GM19468 (cell line): ENCODE measurements at regions not wholly inside any gene's neighbourhood (a gene's known extent, or its start where the extent isn't known, plus 50 kb on each side); places are given as distances from the start of the nearest gene placed in this dataset.

Experiments used
- ATAC-seq: cut with Tn5 transposase; IDR thresholded peaks from one replicate; pipeline ENCODE4 v1.9.1; 2021; ENCODE audit warnings: mild to moderate bottlenecking, moderate library complexity, moderate number of reproducible peaks; ENCODE audit not compliant: unreplicated experiment; ENCODE audit errors: extremely low read depth

DNA sequence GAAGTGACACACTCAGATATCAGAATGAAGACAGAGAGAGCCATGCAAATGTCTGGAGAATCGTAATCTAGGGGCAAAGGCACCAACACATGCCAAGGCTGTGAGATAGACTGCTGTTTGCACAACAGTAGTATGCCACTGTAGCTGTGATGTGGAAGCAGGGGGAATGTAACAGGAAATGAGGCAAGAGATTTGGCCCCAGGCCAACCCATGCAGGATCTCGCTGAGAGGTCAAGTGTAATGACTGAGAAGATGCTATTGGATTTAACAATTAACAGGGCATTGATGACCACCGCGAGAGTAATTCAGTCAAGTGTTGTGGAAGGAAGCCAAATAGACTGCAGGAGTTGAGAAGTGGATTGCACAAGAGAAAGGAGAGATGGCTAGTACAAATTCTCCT is 107.3 kb upstream of the ST6GALNAC5 start:
- ATAC-seq: no peak

DNA sequence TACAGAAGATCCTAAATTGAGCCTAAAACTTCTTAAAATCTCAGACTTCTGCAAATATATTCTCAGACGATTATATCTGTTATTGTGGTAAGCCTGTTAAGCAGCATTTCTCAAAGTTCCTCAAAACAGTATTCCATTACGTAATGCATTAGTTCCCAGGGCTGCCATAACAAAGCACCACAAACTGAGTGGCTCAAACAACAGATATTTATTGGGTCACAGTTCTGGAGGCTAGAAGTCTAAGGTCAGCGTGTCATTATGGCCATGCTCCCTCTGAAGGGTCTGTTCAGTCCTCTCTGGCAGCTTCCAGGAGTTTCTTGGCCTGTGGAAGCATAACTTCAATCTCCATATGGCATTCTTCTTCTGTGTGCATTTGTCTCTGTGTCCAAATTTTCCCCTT is 103.5 kb upstream of the ST6GALNAC5 start:
- ATAC-seq: no peak

DNA sequence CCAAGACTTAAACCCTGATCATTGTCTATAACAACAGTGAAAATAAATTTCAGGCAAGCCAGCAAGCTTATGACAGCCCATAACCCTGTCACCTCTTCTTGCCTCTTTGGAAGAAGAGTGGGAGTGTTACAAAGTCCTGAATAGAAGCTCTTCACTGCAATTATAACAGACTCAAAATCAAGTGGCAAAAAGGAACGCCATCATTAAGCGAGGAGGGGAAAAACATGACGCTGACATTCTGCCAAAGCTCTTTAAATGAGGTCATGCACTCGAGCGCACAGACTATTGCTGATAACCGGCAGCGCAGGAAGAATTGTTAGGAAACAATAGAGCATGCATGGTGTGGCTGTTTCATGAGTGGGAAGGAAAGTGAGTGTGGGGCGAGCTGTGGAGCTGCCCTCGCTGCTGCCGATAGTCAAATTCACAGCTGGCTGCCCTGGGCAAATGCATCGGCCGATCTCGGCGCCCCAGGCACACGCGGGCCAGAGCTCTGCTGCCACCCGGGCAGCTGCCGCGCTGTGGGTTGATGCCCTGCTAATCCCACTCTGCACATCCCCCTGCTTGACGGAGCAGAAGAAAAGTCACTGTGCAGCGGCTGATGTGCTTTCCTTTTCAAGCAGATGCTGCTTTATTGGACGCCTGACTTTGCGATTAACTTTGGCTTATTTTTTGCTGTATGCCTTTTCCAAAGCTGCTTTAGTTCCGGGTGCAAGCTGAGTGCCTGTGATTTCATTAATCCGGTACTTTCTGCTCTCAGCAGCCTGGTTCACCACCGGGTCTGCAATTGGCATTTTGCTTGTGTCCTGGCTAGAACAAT is 102.4 kb upstream of the ST6GALNAC5 start:
- no peak for ATAC-seq

DNA sequence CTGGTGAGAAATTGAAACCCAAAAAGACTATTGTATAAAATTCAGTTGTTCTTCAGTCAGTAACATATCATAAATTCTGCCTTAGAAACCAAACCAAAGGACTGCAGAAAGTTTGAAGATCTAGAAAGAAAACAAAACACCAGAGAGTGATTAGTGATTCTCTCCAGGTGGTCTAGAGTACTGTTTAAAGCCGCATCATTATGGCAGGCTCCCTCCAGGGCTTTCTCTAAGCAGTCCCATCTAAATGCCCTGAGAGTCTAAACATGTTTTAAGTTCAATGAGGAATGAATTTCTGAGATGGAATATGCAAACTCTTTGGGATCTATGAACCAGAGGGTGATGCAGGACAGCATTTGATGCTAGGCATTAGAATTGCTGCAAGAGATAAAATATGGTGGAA is 100.9 kb upstream of the ST6GALNAC5 start:
- ATAC-seq: no peak

DNA sequence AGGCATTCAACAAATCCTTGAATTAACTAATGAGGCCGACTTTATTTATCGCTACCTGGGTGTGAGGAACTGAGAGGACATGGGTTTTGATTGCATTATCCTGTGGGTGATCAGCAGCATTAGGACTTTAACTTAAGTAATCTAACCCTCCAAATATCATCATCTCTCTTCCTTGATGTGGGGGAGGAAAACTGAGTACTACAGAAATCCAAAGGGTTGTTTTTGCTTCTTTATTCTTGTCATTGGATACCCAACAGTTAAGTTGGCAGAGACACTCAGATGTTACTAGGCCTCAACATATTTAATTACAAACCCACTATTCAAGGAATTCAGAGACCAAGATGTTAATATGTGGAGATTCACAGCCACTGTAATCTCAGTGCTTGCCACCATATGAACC is 97.4 kb upstream of the ST6GALNAC5 start:
- no peak for ATAC-seq

DNA sequence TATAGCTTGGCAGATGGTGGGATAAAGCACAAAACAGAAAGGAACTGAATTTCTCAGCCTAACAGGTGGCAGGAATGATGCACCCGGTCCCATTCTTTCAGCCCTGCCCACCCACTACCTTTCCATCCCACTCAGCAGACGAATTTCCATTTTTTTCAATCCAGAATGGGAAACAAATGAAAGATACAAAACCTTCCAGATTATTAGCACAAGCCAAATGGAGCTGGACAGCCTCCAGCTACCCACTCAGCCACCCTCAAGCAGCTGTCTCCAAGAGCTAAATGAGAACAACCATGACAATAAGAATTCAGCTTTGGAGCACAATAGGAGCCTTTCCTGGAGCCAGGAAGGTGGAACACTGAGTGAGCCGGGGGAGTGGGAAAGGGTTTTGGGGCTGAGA is 96.3 kb upstream of the ST6GALNAC5 start:
- no peak for ATAC-seq

DNA sequence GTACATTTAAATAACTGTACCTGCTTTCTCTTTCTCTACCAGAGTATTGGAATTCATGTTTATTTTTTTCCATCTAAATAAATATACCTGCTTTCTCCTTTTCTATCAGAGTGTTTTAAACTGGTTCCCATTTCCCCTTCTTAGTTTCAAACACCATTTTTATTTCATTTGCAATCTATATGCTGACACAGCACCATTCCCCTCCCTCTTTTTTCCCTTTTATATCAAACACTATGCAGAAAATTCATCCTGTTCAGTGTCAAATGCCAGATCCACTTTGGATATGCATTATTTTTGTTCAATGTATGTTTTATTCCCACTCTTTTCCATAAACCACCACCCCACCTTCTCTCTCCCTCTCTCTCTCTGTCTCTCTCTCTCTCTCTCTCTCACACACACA is 85.8 kb upstream of the ST6GALNAC5 start:
- no peak for ATAC-seq

DNA sequence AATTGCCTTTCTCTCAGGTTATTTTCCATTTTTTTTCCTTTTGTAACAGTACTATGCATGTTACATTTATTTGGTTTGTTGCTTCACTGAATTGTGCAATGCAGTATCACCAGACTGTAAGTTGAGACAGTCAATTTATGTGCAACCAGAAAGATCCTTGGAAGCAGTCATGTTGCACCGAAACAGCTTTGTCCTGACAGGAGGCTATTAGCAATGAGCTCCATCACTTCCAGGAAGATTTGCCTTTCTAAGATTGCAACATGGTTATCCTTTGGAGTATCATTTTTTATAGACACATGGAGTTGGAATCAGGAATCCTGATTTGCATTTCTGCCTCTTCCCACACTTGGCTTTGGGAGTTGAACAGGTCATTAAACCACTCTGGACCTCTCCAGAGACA is 84.5 kb upstream of the ST6GALNAC5 start:
- ATAC-seq: no peak

DNA sequence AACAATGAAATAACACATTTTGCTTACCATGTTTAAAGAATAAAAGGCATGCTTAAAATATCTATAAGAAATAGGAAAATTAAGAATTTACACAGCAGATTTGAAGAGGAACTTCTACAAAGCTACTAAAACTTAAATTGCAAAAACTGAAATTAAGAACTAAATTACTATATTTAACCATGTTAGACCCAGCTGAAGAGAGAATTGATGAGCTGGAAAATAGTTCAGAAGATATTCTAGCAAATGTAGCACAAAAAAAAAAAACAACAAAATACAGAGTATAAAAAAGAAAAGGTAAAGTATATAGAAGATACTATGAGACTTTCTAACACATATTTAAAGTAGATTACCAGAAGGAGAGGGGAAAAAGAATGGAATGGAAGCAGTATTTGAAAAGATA is 82.8 kb upstream of the ST6GALNAC5 start:
- no peak for ATAC-seq

DNA sequence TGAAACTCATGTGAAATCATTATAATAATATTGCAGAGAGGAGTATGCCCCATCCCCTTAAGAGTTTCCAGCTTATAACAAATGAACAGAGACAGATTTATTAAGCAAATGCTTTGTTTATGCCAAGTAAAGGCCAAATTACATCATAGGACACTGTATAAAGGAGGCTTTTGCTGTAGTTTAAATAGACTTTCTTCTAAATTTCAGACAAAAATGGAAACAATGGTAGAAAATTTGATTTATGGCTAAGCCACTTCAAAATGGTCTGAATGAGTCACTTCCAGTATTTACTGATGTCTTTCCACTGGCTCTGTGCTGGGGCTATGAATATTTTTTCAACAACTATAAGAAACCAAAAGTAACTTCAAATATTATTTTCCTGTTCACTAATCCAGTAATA is 81.1 kb upstream of the ST6GALNAC5 start:
- no peak for ATAC-seq

DNA sequence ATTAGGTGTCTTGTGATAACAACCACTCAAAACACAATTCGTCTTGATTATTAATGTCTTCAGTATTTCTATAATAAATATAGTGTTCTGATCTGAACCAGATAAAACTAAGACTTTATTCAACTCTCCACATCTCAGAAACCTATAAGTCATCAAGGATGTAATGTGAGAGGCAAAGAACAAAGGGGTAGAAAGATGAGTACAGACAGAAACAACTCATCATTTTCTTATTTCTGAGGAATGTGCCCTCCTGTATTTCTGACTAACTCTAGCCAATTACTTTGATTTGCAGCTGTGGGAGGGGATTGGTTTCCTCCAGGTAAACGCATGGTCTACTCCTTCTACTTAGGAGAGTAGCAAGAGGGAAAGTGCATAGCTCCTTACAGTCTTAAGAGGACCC is 73.7 kb upstream of the ST6GALNAC5 start:
- ATAC-seq: no peak

DNA sequence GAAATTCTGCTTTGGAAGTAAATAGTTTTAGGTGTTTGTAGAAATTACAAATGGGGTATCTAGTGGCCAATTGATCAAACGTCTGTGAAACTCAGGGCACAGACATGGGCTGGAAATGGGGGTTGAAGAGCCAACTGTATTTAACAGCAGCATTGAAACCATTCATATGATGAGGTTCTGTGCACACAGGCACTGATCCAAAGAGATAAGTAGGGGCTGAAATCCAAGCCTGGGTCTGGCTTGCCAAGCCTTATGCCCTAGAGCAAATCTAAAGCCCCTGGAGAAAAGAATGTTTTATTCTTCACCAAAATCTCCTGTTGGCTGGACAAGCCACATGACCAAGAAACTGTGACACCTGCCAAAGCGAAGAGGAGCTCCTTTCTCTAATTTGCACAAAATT is 67.6 kb upstream of the ST6GALNAC5 start:
- ATAC-seq: no peak

DNA sequence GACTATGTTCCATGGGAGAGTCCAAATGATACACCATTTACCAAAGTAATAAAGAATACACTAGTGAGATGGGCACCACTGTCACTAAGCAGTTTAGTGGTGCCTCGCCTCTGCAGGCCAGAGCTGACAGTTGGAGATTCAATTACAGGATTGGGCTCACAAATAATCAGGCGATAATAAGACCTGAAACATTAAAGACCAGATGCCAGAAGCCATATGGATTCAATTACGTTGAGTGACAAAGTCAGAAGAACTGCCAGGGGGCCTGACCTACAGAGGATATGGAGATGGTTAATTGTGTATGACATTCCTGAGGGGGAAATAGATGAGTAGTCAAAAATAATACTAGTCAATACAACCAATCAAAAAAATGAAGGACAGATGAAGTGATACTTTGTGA is 65.2 kb upstream of the ST6GALNAC5 start:
- ATAC-seq: no peak

DNA sequence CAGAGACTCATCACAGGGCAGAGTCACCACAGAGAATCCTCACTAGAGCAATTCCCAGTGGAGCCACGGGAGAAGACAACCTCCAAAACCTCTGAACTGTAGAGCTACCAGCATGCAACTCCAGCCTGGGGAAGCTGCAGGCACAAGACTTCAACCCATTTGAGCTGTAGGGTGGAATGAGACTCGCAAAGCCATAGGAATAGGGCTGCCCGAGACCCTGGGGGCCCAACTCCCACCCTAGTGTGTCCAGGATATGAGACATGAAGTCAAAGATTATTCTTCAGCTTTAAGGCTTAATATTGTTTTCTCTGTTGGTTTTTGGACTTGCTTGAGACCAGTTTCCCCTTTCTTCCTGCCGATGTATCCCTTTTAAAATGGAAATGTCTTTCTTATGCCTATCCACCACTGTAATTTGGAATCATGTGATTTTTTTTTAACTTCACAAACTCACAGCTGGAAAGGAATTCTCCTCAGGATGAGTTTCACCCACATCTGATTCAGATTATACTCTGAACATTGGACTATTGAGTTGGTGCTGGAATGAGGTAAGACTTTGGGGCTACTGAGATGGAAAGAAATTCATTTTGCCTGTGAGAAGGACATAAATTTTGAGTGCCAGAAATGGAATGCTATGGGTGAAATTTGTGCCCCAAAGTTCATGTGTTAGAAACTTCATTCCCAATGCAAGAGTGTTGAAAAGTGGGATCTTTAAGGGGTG is 59.6 kb upstream of the ST6GALNAC5 start:
- ATAC-seq: no peak
